Thyroid gland (tissue), 4 donors: ENCODE measurements at regions not wholly inside any gene's neighbourhood (a gene's known extent, or its start where the extent isn't known, plus 50 kb on each side); places are given as distances from the start of the nearest gene placed in this dataset.

ENCODE experiments used
- DNase-seq, 2 donors: peaks; one replicate each; pipeline ENCODE4 v3.0.0-alpha.2; 2019
- H3K27ac ChIP-seq, 3 donors: fragments of 200-600 bp; sonication (generic); 1 replicate in 2 of 3; 2 replicates in 1 of 3; pipeline ENCODE4 v1.5.1; 2016 to 2019; ENCODE audit warnings: mild to moderate bottlenecking in 1 of 3, moderate library complexity in 1 of 3
- H3K27me3 ChIP-seq: fragments of 200-600 bp; sonication (generic); one replicate; pipeline ENCODE4 v1.5.1; 2019
- H3K36me3 ChIP-seq, 2 donors: fragments of 200-600 bp; sonication (generic); one replicate each; pipeline ENCODE4 v1.5.1; 2016 to 2019
- H3K4me1 ChIP-seq, 2 donors: fragments of 200-600 bp; sonication (generic); one replicate each; pipeline ENCODE4 v1.5.1; 2017 to 2019
- H3K4me3 ChIP-seq, 3 donors: fragments of 200-600 bp; sonication (generic); replicated peaks in 1 of 3; 1 replicate in 2 of 3; 2 replicates in 1 of 3; pipeline ENCODE4 v1.5.1; 2016; ENCODE audit warnings: mild to moderate bottlenecking in 1 of 3
- H3K9me3 ChIP-seq: fragments of 200-600 bp; sonication (generic); one replicate; pipeline ENCODE4 v1.5.1; 2017
- CTCF ChIP-seq, 6 experiments: fragments of 200-600 bp in 3 of 6; fragments of 450-650 bp in 3 of 6; sonication (generic) in 3 of 6; IDR thresholded peaks; one replicate each; pipeline ENCODE4 v1.5.1; 2016 to 2019; ENCODE audit warnings: antibody characterized with exemption in 6 of 6, mild to moderate bottlenecking in 2 of 6, inconsistent platforms in 1 of 6, moderate library complexity in 1 of 6
- POLR2A ChIP-seq, 2 donors: fragments of 450-650 bp; IDR thresholded peaks; one replicate each; pipeline ENCODE4 v1.6.1; 2017; ENCODE audit warnings: antibody characterized with exemption in 2 of 2, mild to moderate bottlenecking in 2 of 2, moderate library complexity in 1 of 2
- WGBS, 2 donors: methylation state at CpG; one replicate each; pipeline ENCODE4 v1.1.5; 2017; 5-methylcytosine and 5-hydroxymethylcytosine counted together
- intact Hi-C: fragments of 100-400 bp; cut with DNase I; formaldehyde crosslinking; loops from one replicate; pipeline ENCODE4 v1.15.1; 2023

- no peak overlapping the region for H3K27ac ChIP-seq
- no peak overlapping the region for H3K4me3 ChIP-seq
- no peaks in the 10 kb centered on the region for H3K4me1 ChIP-seq
- no peak for DNase-seq
- intact Hi-C loops = no loop called here
- TF ChIP-seq POLR2A (IDR thresholded peaks at IDR 0.05) (no peak), CTCF (IDR thresholded peaks at IDR 0.05) (no peak)
- no peaks in the 10 kb centered on the region for H3K36me3 ChIP-seq
- H3K9me3 ChIP-seq = no peaks in the 10 kb centered on the region
- 72 to 76% methylated on average over 5 of the region's 5 CpGs for WGBS, 2 donors
- no peaks in the 10 kb centered on the region for H3K27me3 ChIP-seq
Observed at GRCh38 chr6:19714434-19715166, 122.6 kb upstream of the ID4 start.

DNA sequence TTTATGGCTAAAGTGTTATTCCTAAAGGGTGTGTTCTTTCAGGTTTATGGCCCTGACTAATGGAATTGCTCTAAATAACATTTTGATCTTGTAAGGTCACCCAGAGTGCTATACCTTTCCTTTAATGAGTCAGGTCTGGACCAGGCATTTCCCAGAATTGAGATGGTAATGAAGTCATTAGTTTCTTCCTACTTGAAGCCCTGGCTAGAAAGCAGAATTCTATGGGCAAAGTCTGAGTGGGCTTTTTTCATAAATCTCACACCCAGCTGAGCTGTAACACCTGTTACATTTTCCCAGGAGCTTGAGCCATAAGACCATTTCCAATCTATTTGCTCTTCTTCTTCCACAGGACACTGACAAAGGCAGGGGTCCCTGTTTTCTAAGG lies 122.0 kb upstream of the ID4 start:
- no peak for DNase-seq
- Histone ChIP-seq H3K9me3 (no peaks in the 10 kb centered on the region), H3K4me3 (no peak overlapping the region), H3K27ac (no peak overlapping the region), H3K27me3 (no peaks in the 10 kb centered on the region), H3K4me1 (peaks cover 4 to 5% of the 10 kb centered on the region in 2 donors), H3K36me3 (no peaks in the 10 kb centered on the region)
- TF ChIP-seq CTCF (IDR thresholded peaks at IDR 0.05) (no peak), POLR2A (IDR thresholded peaks at IDR 0.05) (no peak)
- intact Hi-C loops = no loop called here

GRCh38 chr6:19719691-19720128 lies 117.5 kb upstream of the ID4 start:
- Histone ChIP-seq H3K27ac (no peak overlapping the region), H3K4me3 (no peak overlapping the region), H3K9me3 (no peaks in the 10 kb centered on the region), H3K36me3 (no peaks in the 10 kb centered on the region), H3K4me1 (peaks cover 4 to 5% of the 10 kb centered on the region in 2 donors), H3K27me3 (no peaks in the 10 kb centered on the region)
- no peak for TF ChIP-seq CTCF (IDR thresholded peaks at IDR 0.05)
- no peak for TF ChIP-seq POLR2A (IDR thresholded peaks at IDR 0.05)
- DNase-seq = peak; percentile 50 to 64
- intact Hi-C loops = no loop called here
- 23 to 34% methylated on average over 11 of the region's 11 CpGs for WGBS, 2 donors

DNA sequence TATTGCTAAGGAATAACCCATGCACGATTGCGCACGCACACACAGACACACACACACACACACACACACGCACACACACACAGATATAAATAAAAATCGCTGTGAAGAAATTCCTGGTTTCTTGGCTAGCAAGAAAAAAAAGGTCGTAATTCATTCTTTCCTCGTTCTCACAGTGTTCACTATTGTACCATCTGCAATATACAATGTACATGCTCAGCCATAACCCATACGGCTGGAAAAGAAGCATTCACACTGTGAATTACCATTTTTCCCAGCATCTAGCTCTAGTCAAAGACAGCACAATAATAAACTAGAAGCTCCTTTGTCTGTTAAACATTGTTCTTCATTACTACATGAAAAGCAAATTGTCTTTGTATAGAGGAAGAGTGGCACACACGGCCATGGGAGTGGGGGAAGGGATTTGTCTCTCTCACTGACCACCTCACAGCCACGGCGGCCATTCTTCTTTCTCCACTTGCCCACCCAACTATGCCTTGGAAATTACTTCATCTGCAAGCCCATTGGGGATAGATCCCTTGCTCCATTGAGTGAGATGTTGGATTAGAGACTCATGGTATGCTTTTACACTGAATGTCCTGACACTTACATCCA lies 115.3 kb upstream of the ID4 start:
- Histone ChIP-seq H3K4me1 (peaks cover 4 to 5% of the 10 kb centered on the region in 2 donors), H3K36me3 (no peaks in the 10 kb centered on the region), H3K9me3 (no peaks in the 10 kb centered on the region), H3K27ac (no peak overlapping the region), H3K4me3 (no peak overlapping the region), H3K27me3 (no peaks in the 10 kb centered on the region)
- intact Hi-C loops = no loop called here
- TF ChIP-seq POLR2A (IDR thresholded peaks at IDR 0.05) = no peak
- no peak for TF ChIP-seq CTCF (IDR thresholded peaks at IDR 0.05)
- WGBS, 2 donors = 91 to 93% methylated on average over 11 of the region's 11 CpGs
- DNase-seq = no peak

DNA sequence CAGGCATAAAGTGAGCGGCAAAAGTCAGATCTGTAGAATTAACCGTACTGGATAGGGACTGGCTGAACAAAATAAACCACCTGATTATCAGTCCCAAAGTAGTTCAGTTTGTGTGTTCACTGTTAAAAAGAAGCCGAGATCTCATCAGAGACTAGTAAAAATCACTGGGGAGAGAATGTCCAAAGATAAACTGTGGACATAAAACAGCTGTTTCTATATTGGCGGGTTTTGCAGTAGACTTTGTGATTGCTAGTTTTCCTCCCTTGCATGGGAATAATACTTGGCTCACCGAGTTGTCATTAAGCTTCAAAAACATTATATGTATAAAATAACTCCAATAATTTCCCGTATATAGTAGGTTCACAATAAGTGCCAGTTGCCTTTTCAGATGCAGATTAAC lies 114.2 kb upstream of the ID4 start:
- Histone ChIP-seq H3K36me3 (no peaks in the 10 kb centered on the region), H3K27ac (no peak overlapping the region), H3K9me3 (no peaks in the 10 kb centered on the region), H3K4me1 (peaks cover 4 to 5% of the 10 kb centered on the region in 2 donors), H3K27me3 (no peaks in the 10 kb centered on the region), H3K4me3 (no peak overlapping the region)
- 88 to 91% methylated on average over 6 of the region's 6 CpGs for WGBS, 2 donors
- TF ChIP-seq POLR2A (IDR thresholded peaks at IDR 0.05) (no peak), CTCF (IDR thresholded peaks at IDR 0.05) (no peak)
- intact Hi-C loops = no loop called here
- DNase-seq = no peak
